Effector CD8-positive, alpha-beta T cell (primary cell): ENCODE measurements at regions not wholly inside any gene's neighbourhood (a gene's known extent, or its start where the extent isn't known, plus 50 kb on each side); places are given as distances from the start of the nearest gene placed in this dataset.

Experiments used
- DNase-seq: peaks from one replicate; lab custom pipeline; 2025; lab: John Stamatoyannopoulos, UW

DNA sequence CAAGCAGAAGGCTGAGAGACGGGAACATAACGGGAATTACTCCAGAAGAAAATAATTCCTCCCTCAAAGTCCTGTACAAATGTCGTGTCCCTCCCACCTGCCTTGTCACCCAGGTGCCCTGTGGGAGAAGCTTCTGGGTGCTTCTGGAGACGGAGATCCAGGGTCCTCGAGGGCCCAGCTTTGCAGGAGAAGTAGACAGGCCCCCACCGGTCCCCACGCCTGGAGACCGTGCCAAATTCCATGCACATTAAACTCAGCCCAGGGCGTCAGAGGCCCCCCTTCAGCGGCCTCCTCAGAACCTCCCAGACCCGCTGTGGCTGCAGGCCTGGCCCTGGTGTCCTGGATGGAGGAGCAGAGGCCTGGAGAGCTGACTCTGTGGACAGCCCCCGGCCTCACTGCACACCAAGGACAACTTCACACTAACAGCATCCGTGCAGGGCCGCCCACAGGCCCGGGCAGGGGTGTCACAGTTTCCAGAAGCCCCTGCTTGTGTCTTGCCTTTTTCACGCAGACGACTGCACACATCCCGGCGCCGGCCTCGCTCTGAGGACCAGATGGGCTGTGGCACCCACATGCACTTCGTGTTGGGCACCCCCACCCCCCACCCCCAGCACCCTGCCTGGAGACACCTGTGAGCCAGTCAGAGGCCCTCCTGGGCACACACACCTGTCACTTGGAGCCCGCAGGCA lies 734.3 kb downstream of the BRD1 start:
- DNase-seq: no peak

DNA sequence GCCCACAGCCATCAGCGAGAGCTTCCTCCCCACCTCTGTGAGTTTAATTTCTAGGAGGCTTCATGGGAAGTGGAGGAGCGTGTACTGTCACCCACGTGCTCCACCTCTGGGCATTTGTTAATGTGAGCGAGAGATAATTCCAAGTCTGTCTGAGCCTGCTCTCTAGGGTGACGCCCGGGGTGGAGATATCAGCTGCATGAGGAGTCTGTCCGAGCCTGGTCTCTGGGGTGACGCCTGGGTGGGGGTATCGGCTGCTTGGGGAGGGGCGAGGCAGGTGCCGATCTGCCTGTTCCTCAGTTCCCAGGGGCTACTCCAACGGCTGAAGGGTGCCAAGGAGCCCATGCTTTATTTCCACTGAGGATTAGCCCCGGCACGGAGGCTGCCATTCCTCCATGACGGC lies 735.0 kb downstream of the BRD1 start:
- no peak for DNase-seq

DNA sequence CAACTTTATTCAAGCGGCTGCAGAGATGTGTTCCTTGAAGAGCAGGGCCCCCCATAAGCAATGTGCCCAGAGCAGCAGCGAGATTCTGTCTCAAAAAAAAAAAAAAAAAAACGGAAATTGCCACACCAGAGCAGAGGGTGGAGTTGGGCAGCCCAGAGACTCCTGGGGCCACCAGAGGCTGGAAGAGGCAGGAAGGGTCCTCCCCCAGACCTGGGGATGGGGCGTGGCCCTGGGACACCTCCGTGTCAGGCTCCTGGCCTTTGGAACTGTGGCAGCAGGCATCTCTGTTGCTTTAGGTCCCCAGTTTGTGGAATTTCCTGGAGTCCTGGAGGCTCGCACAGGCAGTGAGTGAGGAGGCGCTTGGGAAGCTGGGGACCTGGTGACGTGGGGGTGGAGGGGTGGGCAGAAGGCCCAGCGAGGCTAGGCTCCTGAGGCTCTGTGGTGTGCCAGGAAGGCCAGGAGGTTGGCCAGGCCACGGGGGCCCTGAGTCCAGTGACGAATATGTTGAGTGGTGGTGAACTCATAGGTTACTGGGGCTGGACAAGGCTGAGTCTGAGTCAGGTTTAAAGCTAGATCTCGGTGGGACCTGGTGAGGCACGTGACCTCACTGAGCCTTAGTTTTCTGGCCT lies 735.6 kb downstream of the BRD1 start:
- DNase-seq: no peak

DNA sequence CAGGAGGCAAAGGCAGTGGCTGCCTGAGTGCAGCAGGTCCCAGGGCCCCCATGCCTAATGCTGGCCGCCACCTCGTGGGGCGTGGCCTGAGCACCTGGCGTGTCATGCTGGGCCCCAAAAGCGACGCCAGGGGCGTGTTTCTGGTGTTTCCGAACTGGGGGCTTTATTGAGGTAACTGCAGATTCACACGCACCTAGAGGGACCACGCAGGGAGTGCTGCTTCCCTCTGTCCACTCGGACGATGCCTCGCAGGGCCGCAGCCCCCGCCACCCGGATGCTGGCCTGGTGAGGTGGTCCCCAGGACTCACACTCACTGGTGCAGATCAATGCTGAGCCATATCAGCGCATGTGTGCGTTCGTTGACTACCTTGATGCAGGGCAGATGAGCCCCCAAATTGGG lies 736.2 kb downstream of the BRD1 start:
- DNase-seq: no peak

DNA sequence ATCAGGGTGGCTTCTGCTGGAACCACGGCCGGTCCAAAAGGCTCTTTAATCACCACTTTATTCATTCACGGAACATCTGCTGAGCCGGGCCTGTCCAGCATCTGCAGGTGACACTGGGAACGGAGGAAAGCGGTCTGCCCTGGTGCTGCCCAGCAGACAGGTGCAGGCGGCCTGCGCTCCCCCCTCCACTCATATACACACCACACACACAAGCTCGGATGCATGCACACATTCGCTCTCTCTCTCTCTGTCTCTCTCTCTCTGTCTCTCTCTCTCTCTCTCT lies 736.9 kb downstream of the BRD1 start:
- no peak for DNase-seq

DNA sequence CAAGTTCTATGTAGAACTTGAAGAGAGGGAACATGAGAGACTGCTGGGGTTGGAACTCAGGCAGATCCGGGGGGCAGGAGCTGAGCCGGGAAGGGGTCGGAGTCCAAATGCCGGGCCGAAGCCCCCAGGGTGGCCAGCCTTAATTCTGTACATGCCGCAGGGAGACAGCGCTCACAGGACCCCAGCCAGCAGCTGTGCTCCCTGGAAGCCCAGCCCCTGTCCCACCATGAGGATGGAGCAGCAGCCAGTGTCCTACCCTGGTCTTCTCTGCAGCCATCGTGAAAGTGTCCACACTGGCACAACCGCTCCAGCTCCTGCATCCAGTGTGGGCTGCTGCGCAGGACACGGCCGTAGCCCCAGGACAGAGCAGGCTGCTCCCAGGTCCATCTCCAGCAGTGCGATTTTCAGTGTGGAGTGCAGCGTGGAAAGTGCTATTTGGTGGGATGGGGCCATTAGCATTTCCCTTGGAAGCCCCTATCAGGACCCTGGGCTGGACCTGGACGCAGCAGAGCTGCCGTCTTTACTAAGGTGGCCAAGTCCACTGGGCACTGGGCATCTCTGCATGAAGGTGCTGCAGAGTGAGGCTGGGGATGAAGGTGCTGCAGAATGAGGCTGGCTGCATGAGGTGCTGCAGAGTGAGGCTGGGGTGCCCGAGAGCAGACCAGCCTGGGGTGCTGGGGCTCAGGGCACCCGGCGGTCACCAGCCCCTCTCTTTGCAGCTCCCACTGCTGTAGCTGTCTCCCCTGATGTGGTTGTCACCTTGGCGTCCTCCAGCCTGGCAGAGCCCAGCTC lies 737.4 kb downstream of the BRD1 start:
- no peak for DNase-seq

DNA sequence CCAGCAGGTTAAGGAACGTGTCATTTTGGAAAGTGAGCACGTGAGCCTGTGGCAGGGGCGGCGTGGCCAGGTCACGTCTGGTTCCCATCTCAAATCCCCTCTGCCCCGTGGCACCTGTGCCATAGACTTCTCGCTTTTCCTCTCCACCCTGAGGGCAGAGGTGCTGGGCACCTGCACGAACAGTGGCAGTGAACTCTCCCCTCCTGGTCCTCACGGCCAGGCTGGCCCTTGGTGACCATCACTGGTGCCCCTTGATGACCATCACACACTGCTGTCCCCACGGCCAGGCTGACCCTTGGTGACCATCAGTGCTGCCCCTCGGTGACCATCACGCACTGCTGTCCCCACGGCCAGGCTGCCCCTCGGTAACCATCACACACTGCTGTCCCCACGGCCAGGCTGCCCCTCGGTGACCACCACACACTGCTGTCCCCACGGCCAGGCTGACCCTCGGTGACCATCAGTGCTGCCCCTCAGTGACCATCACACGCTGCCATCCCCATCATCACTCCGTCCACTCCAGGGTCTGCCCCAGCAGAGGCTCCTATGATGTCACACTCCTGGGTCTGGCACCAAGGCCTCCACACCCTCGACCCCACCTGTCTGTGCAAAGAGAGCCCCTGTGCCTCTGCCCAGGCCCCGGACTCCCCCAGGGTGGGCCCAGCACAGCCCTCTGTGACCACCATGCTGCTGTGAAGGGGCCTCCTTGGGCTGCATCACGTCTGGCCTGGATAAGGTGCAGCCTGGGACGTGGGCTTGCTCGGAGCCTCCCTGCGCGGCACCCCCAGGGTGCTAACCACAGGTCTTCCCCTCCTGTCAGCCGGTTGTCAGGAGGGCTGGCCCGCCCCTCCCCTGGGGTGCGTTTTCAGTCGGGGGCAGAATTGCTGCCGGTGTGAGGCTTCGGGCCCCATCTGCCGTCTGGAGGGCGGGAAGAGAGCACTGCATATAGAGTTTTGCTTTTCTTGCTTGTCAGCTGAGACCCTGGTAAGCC lies 738.6 kb downstream of the BRD1 start:
- DNase-seq: no peak

DNA sequence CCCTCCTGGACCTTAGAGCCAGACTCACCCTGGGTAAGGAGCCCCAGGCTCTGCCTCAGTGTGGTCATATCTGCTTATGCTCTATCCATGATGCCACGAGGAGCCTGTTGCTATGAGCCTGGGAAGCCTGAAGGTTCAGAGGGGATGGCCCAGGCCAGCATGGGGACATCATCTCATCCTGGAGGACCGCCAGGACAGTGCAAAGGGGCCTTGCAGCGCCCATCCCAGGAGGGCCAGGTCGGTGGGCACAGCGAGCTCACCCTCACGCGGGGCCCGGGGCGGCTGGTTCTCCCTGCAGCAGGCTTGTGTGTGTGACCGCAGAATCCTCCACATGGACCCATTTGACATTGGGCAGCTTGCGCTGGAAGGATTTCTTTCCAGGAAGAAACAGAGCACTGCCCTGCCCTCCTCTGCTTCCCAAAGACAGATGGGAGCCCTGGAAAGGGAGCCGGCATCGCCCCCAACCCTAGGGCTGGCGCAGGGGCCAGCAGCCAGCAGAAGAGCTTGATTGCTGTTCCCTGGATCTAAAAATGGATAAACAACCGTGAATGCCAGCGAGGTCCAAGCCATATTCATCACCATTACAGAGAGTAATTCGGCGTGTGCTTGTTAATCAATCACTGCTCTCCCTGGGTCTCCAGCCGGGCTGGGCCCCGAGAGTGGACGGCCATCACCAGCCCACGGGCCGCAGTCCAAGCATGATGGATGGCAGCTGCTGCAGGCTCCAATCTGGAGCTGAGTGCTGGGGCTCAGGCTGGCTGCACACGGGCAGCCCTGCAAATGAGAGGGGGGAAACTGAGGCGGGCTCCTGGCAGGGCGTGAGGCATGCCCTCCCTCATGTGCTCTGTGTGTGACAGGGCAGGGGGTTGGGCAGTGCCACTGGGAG lies 739.7 kb downstream of the BRD1 start:
- DNase-seq: no peak

DNA sequence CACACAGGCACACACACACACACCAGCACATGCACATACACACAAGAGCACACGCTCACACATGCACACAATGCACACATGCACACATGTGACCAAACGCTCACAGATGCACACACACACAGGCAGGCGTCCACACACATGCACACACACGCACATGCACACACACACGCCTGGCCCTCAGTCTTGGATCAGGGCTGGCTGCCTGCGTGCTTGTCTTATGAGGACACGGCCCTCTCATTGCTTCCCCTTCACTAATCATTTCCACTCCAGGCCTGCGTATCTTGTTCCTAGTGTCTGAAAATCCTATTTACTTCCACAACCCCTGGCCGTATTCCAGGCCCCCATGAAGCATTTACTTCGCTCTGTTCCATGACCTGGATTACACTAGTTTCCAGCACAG lies 740.5 kb downstream of the BRD1 start:
- no peak for DNase-seq

DNA sequence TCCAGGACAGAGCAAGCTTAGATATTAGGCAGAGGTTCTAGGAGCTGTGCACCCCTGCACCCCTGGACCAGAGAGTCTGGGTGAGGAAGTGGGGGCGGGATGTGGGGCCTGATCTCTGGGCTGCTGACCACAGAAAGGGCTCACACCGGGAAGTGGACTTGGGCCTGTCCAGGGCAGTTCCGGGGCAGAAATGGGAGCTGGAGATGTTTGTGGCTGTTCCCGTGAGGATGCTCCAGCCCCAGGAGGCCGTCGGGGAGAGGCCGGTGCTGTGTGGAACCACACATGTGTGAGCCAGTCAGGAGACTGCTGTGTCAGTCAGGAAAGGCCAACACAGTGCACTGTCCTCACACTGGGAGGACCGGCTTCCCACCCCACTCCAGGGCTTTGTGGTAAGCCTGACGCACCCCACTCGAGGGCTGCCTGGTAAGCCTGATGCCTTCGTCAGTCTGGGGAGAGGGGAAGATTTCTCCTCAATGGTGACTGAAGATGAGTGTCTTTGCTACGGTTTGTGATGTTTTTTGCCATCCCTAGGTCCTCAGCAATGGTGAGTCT lies 741.0 kb downstream of the BRD1 start:
- no peak for DNase-seq

DNA sequence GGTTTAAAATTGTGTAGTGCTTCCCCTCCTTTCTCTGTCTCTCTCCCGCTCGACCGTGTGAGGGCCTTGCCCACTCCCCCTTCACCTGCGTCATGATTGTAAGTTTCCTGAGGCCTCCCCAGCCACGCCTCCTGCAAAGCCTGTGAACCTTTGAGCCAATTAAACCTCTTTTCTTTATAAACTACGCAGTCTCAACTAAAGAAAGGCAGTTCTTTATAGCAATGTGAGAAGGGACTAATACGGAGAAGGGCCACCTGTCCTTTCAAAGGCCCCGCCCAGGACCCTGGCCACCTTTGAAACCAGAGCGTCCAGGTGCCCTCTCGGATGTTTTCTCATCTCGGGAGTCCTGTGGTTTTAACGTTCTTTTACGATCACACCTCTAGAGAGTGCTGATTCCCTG lies 741.5 kb downstream of the BRD1 start:
- no peak for DNase-seq

DNA sequence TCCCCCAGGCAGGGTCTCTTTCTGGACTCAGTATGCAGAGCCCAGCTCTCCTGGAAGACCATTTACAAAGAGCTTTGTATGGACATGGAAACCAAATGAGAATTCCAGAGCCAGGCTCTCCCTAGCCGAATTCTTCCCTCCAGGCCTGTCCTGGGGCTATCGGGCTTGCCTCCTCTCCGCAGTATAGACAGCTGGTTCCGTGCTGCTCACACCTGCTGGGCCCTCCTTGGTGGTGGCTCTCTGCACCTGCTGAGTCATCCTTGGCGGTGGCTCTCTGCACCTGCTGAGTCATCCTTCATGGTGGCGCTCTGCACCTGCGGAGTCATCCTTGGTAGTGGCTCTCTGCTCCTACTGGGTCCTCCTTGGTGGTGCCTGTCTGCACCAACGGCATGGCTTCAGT lies 743.5 kb downstream of the BRD1 start:
- DNase-seq: no peak

DNA sequence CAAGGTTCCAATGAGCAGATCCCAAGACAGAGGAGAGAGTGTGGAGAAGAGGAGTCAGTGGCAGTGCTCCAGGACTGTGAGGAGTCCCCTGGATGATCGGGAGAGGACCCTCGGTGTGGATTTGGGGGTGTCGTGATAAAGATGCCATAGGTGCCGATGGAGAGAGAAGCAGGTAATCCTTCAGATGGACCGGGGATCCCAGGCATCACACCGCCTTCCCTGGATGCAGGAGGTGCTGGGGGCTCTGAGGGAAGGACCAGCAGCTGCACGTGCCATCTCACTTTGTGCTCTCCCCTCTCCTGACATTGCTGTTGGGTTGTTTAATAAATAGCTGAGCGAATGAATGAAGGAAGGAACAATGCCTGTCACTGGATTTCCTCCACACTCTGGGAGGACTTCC lies 744.1 kb downstream of the BRD1 start:
- no peak for DNase-seq

DNA sequence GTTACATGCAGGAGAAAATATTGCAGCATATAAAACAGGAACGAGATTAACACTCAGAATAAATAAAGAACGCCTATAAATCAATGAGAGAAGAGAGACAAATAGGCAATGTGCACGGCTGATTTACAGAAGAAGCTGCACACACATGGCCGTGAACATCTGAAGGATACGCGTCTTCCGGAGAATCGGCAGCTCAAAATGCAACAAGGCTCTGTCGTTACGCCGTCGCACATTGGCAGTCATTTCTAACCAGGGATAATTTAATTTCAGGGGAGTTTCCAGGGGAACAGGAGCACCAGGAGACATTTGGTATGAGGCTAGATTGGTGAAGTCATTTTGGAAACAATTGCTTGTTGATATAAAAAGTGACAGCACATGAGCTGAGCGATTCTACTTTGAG lies 745.2 kb downstream of the BRD1 start:
- no peak for DNase-seq

DNA sequence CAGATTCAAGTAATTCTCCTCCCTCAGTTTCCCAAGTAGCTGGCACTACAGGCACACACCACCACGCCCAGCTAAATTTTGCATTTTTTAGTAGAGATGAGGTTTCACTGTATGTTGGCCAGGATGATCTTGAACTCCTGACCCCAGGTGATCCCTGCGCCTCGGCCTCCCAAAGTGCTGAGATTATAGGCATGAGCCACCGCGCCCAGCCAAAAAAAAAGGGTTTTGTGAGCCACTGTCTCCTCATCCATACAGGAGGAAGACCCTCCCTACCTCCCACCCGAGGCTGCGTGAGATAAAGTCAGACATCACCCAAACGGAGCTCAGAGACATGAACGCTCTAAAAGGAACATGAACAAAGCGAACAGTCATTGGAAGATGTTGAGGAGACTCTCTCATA lies 745.7 kb downstream of the BRD1 start:
- no peak for DNase-seq

DNA sequence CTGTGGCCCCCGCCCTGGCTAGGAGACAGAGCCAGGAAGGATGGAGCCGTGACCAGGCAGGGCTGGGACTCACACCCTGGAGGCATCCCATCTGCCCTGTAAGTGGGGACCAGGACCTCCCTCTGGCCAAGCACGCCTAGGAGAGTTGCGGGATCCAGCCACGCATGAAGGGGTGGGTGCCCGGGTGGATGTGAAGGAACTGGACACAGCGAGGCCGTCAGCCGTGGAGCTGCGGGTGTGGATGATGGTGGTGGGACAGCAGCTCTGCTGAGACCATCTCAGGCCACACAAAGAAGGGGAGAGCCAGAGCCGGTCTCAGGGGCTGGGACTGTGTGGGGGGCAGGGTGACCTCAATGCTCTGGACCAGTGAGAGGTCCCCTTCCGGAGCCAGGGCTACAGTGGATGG lies 746.4 kb downstream of the BRD1 start:
- DNase-seq: no peak

DNA sequence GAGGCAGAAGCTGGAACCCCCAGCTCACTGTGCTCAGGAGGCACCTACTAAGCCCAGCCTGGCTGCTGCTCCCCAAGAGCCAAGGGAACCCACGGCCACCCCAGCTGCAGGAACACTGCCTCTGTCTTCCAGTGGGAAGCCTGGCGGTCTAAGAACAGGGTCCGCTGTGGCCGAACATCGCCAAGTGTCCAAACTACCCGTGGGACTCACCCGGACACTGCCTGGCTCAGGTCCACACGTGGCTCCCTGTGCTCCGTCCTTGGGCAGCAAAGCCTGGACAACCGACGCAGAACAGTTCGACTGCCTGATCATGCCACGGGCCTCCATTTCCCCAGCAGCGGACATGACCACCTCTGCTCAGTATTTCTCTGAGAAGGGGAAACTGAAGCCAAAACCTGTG lies 747.0 kb downstream of the BRD1 start:
- no peak for DNase-seq

DNA sequence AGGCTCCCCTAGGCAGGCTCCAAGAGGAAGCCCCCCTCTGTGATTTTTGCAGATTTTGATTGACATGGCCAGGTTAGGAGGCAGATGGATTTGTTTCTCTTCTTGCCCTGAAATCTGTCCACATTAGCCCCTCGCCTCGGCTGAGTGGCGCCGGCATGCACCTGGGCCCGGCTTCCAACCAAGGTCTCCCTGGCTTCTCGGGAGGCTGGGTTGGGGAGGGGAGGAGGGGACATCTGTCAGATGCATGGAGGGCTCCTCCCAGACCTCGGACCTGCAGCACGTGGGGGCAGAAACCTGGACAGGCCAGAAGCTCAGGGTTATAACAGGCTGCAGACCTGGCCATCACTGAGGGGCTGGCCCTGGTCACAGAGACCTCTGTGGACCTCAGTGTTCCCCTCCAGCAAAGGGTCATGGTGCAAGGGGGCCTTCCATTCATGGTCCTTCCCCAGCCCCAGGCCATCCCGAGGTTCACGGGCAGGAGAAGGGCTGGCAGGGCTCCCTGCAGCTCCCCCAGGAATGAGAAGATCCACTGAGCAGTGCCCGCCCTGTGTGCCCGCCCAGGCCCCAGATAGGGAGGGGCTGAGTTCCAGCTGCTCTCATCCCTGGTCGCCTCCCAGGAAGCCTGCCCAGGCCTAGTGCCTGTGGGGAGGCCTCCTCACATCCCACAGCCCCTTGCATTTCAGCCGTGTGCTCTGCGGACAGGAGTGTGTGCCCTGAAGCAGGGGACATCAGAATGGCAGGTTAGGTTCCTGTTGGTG lies 747.8 kb downstream of the BRD1 start:
- DNase-seq: no peak

DNA sequence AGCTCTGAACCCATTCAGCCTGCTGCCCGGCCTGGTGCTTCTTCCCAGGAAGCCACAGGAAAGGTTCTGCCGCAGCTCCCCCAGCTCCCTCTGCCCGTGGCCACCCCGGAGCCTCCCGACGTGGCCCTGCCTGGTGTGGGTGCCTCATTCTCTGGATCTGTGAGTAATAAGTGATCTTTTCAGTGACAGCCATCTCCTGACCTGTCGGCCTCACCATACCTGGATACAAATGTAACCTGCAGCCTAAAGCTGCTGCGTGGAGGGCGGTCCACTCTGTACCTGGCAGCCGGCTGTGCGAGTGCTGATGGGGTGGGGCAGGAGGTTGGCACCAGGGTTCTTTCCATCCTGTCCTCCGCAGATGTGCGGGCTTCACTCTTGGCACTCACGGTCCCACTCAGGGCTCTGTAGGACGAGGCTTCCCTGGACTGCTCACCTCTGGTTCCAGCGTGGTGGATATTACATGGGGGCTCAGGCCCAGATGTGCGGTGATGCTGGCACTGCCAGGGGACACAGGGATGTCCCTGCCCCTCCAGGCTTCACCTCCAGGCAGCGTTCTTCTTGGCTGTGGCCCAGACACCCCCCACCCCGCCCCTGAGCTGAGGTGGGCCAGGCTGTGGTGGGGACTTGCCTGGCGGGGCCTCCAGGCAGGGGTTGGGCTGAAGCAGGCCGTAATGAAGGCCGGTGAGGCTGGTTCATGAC lies 748.5 kb downstream of the BRD1 start:
- DNase-seq: no peak
